GM13976 (cell line): ENCODE measurements at regions not wholly inside any gene's neighbourhood (a gene's known extent, or its start where the extent isn't known, plus 50 kb on each side); places are given as distances from the start of the nearest gene placed in this dataset.

ENCODE experiments used
- DNase-seq: peaks from one replicate; pipeline ENCODE4 v3.0.0; 2012; ENCODE audit warnings: low spot score
- CTCF ChIP-seq: IDR thresholded peaks from 2 replicates; pipeline ENCODE4 v1.5.1; 2012; ENCODE audit warnings: borderline replicate concordance, mild to moderate bottlenecking; ENCODE audit not compliant: insufficient read depth; ENCODE audit errors: extremely low read depth, missing control alignments, control extremely low read depth
- in situ Hi-C: fragments of 300-500 bp; cut with MboI; formaldehyde crosslinking; loops from one replicate; pipeline ENCODE4 v1.12.0; 2022; ENCODE audit warnings: low sequenced_read_pairs, mixed read lengths, inconsistent platforms; ENCODE audit not compliant: unreplicated experiment

DNA sequence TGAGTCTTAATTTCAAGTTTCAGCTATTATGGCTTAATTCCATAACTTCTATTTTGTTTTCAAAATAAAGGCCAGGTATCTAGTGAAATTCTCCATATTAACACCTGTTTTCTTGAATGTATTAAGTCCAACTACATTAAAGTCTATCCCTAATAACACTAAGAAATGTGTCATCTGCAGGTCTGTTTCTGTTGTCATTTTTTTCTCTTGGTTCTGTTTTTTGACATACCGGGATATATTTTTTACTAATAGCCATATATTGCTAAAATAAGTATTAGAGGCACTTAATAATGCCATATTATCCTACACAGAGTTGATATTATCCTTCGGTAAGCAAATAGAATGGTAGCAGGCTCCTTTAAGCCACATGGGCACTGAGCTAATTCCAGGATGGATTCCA lies 176.0 kb upstream of the MPPED2 start:
- DNase-seq, result no peak
- no peak for TF ChIP-seq CTCF
- in situ Hi-C loops, result no loop called here

GRCh38 chr11:30760345-30760744 lies 174.2 kb upstream of the MPPED2 start:
- TF ChIP-seq CTCF, result no peak
- in situ Hi-C loops, result no loop called here
- no peak for DNase-seq

- DNase-seq, result no peak
- in situ Hi-C loops, result no loop called here
- no peak for TF ChIP-seq CTCF
Observed at GRCh38 chr11:30758946-30759504, 172.9 kb upstream of the MPPED2 start.

- in situ Hi-C loops, result no loop called here
- no peak for TF ChIP-seq CTCF
- no peak for DNase-seq
Observed at GRCh38 chr11:30758518-30758917, 172.4 kb upstream of the MPPED2 start.

- DNase-seq, result no peak
- no peak for TF ChIP-seq CTCF
- in situ Hi-C loops, result no loop called here
Observed at GRCh38 chr11:30758012-30758411, 171.9 kb upstream of the MPPED2 start.

- TF ChIP-seq CTCF, result no peak
- DNase-seq, result no peak
- in situ Hi-C loops, result no loop called here
Observed at GRCh38 chr11:30753994-30754393, 167.8 kb upstream of the MPPED2 start.

- no peak for TF ChIP-seq CTCF
- no peak for DNase-seq
- in situ Hi-C loops, result no loop called here
Observed at GRCh38 chr11:30753504-30753903, 167.4 kb upstream of the MPPED2 start.
